ENCODE measurements at regions not wholly inside any gene's neighbourhood (a gene's known extent, or its start where the extent isn't known, plus 50 kb on each side); places are given as distances from the start of the nearest gene placed in this dataset.
"Not testable (repeated sequence)": the region's sequence is repeated elsewhere in the genome, so short reads cannot be mapped to it uniquely, and the experiment has no call there.

- DNase-seq (ENCODE audit: low read depth) = no peak
Measured at GRCh38 chr13:104580931-104581330, 1514.7 kb upstream of the SLC10A2 start.

GRCh38 chr13:104577071-104577815 lies 1511.0 kb upstream of the SLC10A2 start:
- peak; percentile 13 for DNase-seq (ENCODE audit: low read depth)

GRCh38 chr13:104571893-104572229 lies 1505.6 kb upstream of the SLC10A2 start:
- DNase-seq (ENCODE audit: low read depth) = no peak

GRCh38 chr13:104571161-104571892 lies 1505.1 kb upstream of the SLC10A2 start:
- peak; percentile 46 for DNase-seq (ENCODE audit: low read depth)

- no peak for DNase-seq (ENCODE audit: low read depth)
Measured at GRCh38 chr13:104567114-104567513, 1500.9 kb upstream of the SLC10A2 start.

- DNase-seq (ENCODE audit: low read depth) = no peak
Measured at GRCh38 chr13:104565888-104566287, 1499.7 kb upstream of the SLC10A2 start.

GRCh38 chr13:104553896-104554295 lies 1487.7 kb upstream of the SLC10A2 start:
- no peak for DNase-seq (ENCODE audit: low read depth)

GRCh38 chr13:104553186-104553585 lies 1487.0 kb upstream of the SLC10A2 start:
- DNase-seq (ENCODE audit: low read depth) = no peak

- DNase-seq (ENCODE audit: low read depth) = no peak
Measured at GRCh38 chr13:104534847-104535246, 1468.6 kb upstream of the SLC10A2 start.

GRCh38 chr13:104532132-104532531 lies 1465.9 kb upstream of the SLC10A2 start:
- no peak for DNase-seq (ENCODE audit: low read depth)

- DNase-seq (ENCODE audit: low read depth) = no peak
Measured at GRCh38 chr13:104530741-104531140, 1464.5 kb upstream of the SLC10A2 start.

- no peak for DNase-seq (ENCODE audit: low read depth)
Measured at GRCh38 chr13:104526561-104526960, 1460.3 kb upstream of the SLC10A2 start.

- no peak for DNase-seq (ENCODE audit: low read depth)
Measured at GRCh38 chr13:104525467-104525866, 1459.2 kb upstream of the SLC10A2 start.

- DNase-seq (ENCODE audit: low read depth) = no peak
Measured at GRCh38 chr13:104522235-104523072, 1456.2 kb upstream of the SLC10A2 start.

GRCh38 chr13:104510422-104510821 lies 1444.2 kb upstream of the SLC10A2 start:
- no peak for DNase-seq (ENCODE audit: low read depth)

GRCh38 chr13:104493502-104493901 lies 1427.3 kb upstream of the SLC10A2 start:
- DNase-seq (ENCODE audit: low read depth) = not testable (repeated sequence)

- no peak for DNase-seq (ENCODE audit: low read depth)
Measured at GRCh38 chr13:104491916-104492315, 1425.7 kb upstream of the SLC10A2 start.

GRCh38 chr13:104487006-104487405 lies 1420.8 kb upstream of the SLC10A2 start:
- no peak for DNase-seq (ENCODE audit: low read depth)

GRCh38 chr13:104485571-104485970 lies 1419.4 kb upstream of the SLC10A2 start:
- DNase-seq (ENCODE audit: low read depth) = no peak

GRCh38 chr13:104483631-104484030 lies 1417.4 kb upstream of the SLC10A2 start:
- DNase-seq (ENCODE audit: low read depth) = no peak

- no peak for DNase-seq (ENCODE audit: low read depth)
Measured at GRCh38 chr13:104477261-104477660, 1411.0 kb upstream of the SLC10A2 start.

- DNase-seq (ENCODE audit: low read depth) = no peak
Measured at GRCh38 chr13:104473936-104474335, 1407.7 kb upstream of the SLC10A2 start.

Data from forelimb muscle (tissue), 1 donor.